Astrocyte (in vitro differentiated cells and primary cell): ENCODE measurements at regions not wholly inside any gene's neighbourhood (a gene's known extent, or its start where the extent isn't known, plus 50 kb on each side); places are given as distances from the start of the nearest gene placed in this dataset.

Experiments
- DNase-seq: peaks from one replicate; pipeline ENCODE4 v3.0.0-alpha.2; 2010; ENCODE audit warnings: low read depth
- FAIRE-seq: peaks from 2 replicates; lab custom pipeline; 2011; peaks lifted over from hg19 to GRCh38; lab: Jason Lieb, UNC
- H2AFZ ChIP-seq: 2 replicates; pipeline ENCODE4 v1.6.0; 2012; ENCODE audit warnings: low read depth, low read length, inconsistent platforms
- H3K27ac ChIP-seq: 2 replicates; pipeline ENCODE4 v1.5.1; 2011; ENCODE audit warnings: low read depth, low read length, inconsistent platforms
- H3K27me3 ChIP-seq: 2 replicates; pipeline ENCODE4 v1.6.0; 2011; ENCODE audit warnings: low read length, inconsistent platforms; ENCODE audit not compliant: insufficient read depth
- H3K36me3 ChIP-seq: 2 replicates; pipeline ENCODE4 v1.5.1; 2011; ENCODE audit warnings: low read length, inconsistent platforms; ENCODE audit not compliant: insufficient read depth
- H3K4me1 ChIP-seq: 2 replicates; pipeline ENCODE4 v1.5.1; 2011; ENCODE audit warnings: low read length, inconsistent platforms; ENCODE audit not compliant: insufficient read depth
- H3K4me2 ChIP-seq: 2 replicates; pipeline ENCODE4 v1.6.0; 2012; ENCODE audit warnings: low read length, inconsistent platforms
- H3K4me3 ChIP-seq: 2 replicates; pipeline ENCODE4 v1.5.1; 2011; ENCODE audit warnings: low read depth, mild to moderate bottlenecking, low read length, inconsistent platforms; ENCODE audit not compliant: insufficient read depth
- H3K79me2 ChIP-seq: 2 replicates; pipeline ENCODE4 v1.6.0; 2012; ENCODE audit warnings: mild to moderate bottlenecking, low read length, inconsistent platforms; ENCODE audit not compliant: insufficient read depth
- H3K9ac ChIP-seq: 2 replicates; pipeline ENCODE4 v1.6.0; 2012; ENCODE audit warnings: mild to moderate bottlenecking, low read length, inconsistent platforms
- H3K9me3 ChIP-seq: 2 replicates; pipeline ENCODE4 v1.5.1; 2012; ENCODE audit warnings: low read depth, mild to moderate bottlenecking, low read length, inconsistent platforms; ENCODE audit not compliant: insufficient read depth
- H4K20me1 ChIP-seq: 2 replicates; pipeline ENCODE4 v1.6.0; 2012; ENCODE audit warnings: low read length, inconsistent platforms; ENCODE audit not compliant: insufficient read depth
- H3K27ac Mint-ChIP-seq: one replicate; pipeline ENCODE4 v1.8.0; 2021; ENCODE audit warnings: mild to moderate bottlenecking, mixed read lengths; ENCODE audit not compliant: unreplicated experiment
- H3K27me3 Mint-ChIP-seq: one replicate; pipeline ENCODE4 v1.8.0; 2021; ENCODE audit warnings: low read depth, mixed read lengths; ENCODE audit not compliant: unreplicated experiment
- H3K36me3 Mint-ChIP-seq: one replicate; pipeline ENCODE4 v1.8.0; 2021; ENCODE audit warnings: low read depth, mixed read lengths; ENCODE audit not compliant: unreplicated experiment
- H3K4me1 Mint-ChIP-seq: one replicate; pipeline ENCODE4 v1.8.0; 2021; ENCODE audit warnings: low read depth, mixed read lengths; ENCODE audit not compliant: unreplicated experiment
- H3K4me3 Mint-ChIP-seq: one replicate; pipeline ENCODE4 v1.8.0; 2021; ENCODE audit warnings: mild to moderate bottlenecking, moderate library complexity, mixed read lengths; ENCODE audit not compliant: unreplicated experiment
- H3K9me3 Mint-ChIP-seq: one replicate; pipeline ENCODE4 v1.8.0; 2021; ENCODE audit warnings: mild to moderate bottlenecking, mixed read lengths; ENCODE audit not compliant: unreplicated experiment
- CTCF ChIP-seq: IDR thresholded peaks from 2 replicates; pipeline ENCODE4 v1.5.1; 2011; ENCODE audit warnings: low read depth, mild to moderate bottlenecking, inconsistent platforms, low read length, moderate library complexity; ENCODE audit not compliant: insufficient read depth
- EZH2 ChIP-seq: IDR thresholded peaks from 2 replicates; pipeline ENCODE4 v1.6.1; 2012; ENCODE audit warnings: mild to moderate bottlenecking, low read length, inconsistent platforms; ENCODE audit not compliant: insufficient read depth

- H3K4me3 Mint-ChIP-seq, result no peak overlapping the region
- no peak for DNase-seq
- no peaks in the 10 kb centered on the region for H3K9me3 Mint-ChIP-seq
- Histone ChIP-seq H3K4me1 (no peaks in the 10 kb centered on the region), H4K20me1 (peaks cover 18% of the 10 kb centered on the region), H3K27me3 (peaks cover 38% of the 10 kb centered on the region), H3K9ac (no peak overlapping the region), H3K36me3 (no peaks in the 10 kb centered on the region), H3K27ac (no peak overlapping the region), H3K4me3 (no peak overlapping the region), H3K9me3 (no peaks in the 10 kb centered on the region), H2AFZ (no peak overlapping the region), H3K79me2 (no peaks in the 10 kb centered on the region), H3K4me2 (no peak overlapping the region)
- H3K27ac Mint-ChIP-seq, result no peak overlapping the region
- TF ChIP-seq CTCF, result no peak
- TF ChIP-seq EZH2, result no peak
- H3K27me3 Mint-ChIP-seq, result peaks cover 76% of the 10 kb centered on the region
- H3K4me1 Mint-ChIP-seq, result peaks cover 2% of the 10 kb centered on the region
- no peaks in the 10 kb centered on the region for H3K36me3 Mint-ChIP-seq
- no peak for FAIRE-seq
Observed at GRCh38 chr15:77824361-77825251, 191.9 kb upstream of the LINGO1 start.

- no peaks in the 10 kb centered on the region for H3K4me1 Mint-ChIP-seq
- Histone ChIP-seq H3K4me1 (no peaks in the 10 kb centered on the region), H3K79me2 (no peaks in the 10 kb centered on the region), H3K36me3 (no peaks in the 10 kb centered on the region), H3K9me3 (no peaks in the 10 kb centered on the region), H4K20me1 (peaks cover 18% of the 10 kb centered on the region), H3K9ac (no peak overlapping the region), H2AFZ (no peak overlapping the region), H3K4me3 (no peak overlapping the region), H3K27me3 (peaks cover 38% of the 10 kb centered on the region), H3K4me2 (no peak overlapping the region), H3K27ac (no peak overlapping the region)
- H3K36me3 Mint-ChIP-seq, result no peaks in the 10 kb centered on the region
- FAIRE-seq, result no peak
- no peak overlapping the region for H3K4me3 Mint-ChIP-seq
- peaks cover 76% of the 10 kb centered on the region for H3K27me3 Mint-ChIP-seq
- no peak overlapping the region for H3K27ac Mint-ChIP-seq
- H3K9me3 Mint-ChIP-seq, result no peaks in the 10 kb centered on the region
- DNase-seq, result no peak
- TF ChIP-seq CTCF (no peak), EZH2 (no peak)
Observed at GRCh38 chr15:77823736-77824135, 191.0 kb upstream of the LINGO1 start.
